GM12878 (cell line): ENCODE measurements at regions not wholly inside any gene's neighbourhood (a gene's known extent, or its start where the extent isn't known, plus 50 kb on each side); places are given as distances from the start of the nearest gene placed in this dataset.

Experiments
- ATAC-seq: fragments of 200-7000 bp; cut with Tn5 transposase; 3 replicates; pipeline ENCODE4 v1.9.1; 2020; ENCODE audit warnings: mild to moderate bottlenecking, moderate library complexity
- BruUV-seq: library from RNA; stranded (reverse); fragments of 400-500 nt; replicated peaks from 2 replicates; lab custom pipeline; 2021; lab: Mats Ljungman, UMichigan
- CTCF ChIA-PET: fragments of 300-600 bp; sonication (Branson Sonifier 250); formaldehyde crosslinking; extraction: SDS; loops from one replicate; lab custom pipeline; 2021; ENCODE audit warnings: inconsistent platforms; lab: Yijun Ruan, JAX
- POLR2A ChIA-PET: fragments of 350-600 bp; formaldehyde crosslinking; extraction: SDS; loops from one replicate; lab custom pipeline; 2021; ENCODE audit warnings: inconsistent platforms; lab: Charles Lee
- RAD21 ChIA-PET: fragments of 300-600 bp; sonication (Branson Sonifier 250); formaldehyde crosslinking; loops from one replicate; lab custom pipeline; 2023; ENCODE audit warnings: antibody characterized with exemption; ENCODE audit not compliant: unreplicated experiment; lab: Charles Lee
- SMC1A ChIA-PET: fragments of 300-600 bp; sonication (Branson Sonifier 250); formaldehyde crosslinking; loops from one replicate; lab custom pipeline; 2023; ENCODE audit not compliant: unreplicated experiment, uncharacterized antibody; lab: Charles Lee
- DNase-seq: peaks from one replicate; pipeline ENCODE4 v3.0.0-alpha.2; 2011; ENCODE audit warnings: low read depth, low spot score
- FAIRE-seq: peaks from 3 replicates; lab custom pipeline; 2011; peaks lifted over from hg19 to GRCh38; lab: Jason Lieb, UNC
- H2AFZ ChIP-seq: 2 replicates; pipeline ENCODE4 v1.6.0; 2011; ENCODE audit warnings: low read depth, low read length, control low read depth; ENCODE audit not compliant: control insufficient read depth
- H3K27ac ChIP-seq: 2 replicates; pipeline ENCODE4 v1.5.1; 2011; ENCODE audit warnings: control low read depth; ENCODE audit not compliant: control insufficient read depth, insufficient read depth
- H3K27me3 ChIP-seq, 2 experiments: replicated peaks in 1 of 2; 2 replicates each; pipeline versions ENCODE4 v1.6.0 to v1.6.1; 2011; ENCODE audit warnings: low read length in 1 of 2; ENCODE audit not compliant: control insufficient read depth in 2 of 2, insufficient read depth in 2 of 2
- H3K36me3 ChIP-seq, 2 experiments: 2 replicates each; pipeline ENCODE4 v1.5.1; 2011; ENCODE audit warnings: low read length in 1 of 2; ENCODE audit not compliant: control insufficient read depth in 2 of 2, insufficient read depth in 2 of 2
- H3K4me1 ChIP-seq: 2 replicates; pipeline ENCODE4 v1.6.1; 2011; ENCODE audit warnings: mild to moderate bottlenecking, low read length, moderate library complexity, mixed read lengths; ENCODE audit not compliant: control insufficient read depth, insufficient read depth
- H3K4me2 ChIP-seq: 2 replicates; pipeline ENCODE4 v1.6.0; 2011; ENCODE audit warnings: control low read depth; ENCODE audit not compliant: control insufficient read depth, insufficient read depth
- H3K4me3 ChIP-seq: fragments of 200-600 bp; sonication (generic); 2 replicates; pipeline ENCODE4 v1.5.1; 2016
- H3K79me2 ChIP-seq: 2 replicates; pipeline ENCODE4 v1.6.0; 2011; ENCODE audit warnings: low read length; ENCODE audit not compliant: control insufficient read depth, insufficient read depth
- H3K9ac ChIP-seq: 2 replicates; pipeline ENCODE4 v1.8.0; 2011; ENCODE audit warnings: low read length, control low read depth, mixed read lengths; ENCODE audit not compliant: control insufficient read depth, insufficient read depth
- H3K9me3 ChIP-seq: replicated peaks from 3 replicates; pipeline ENCODE4 v1.5.1; 2011; ENCODE audit warnings: mild to moderate bottlenecking, low read length; ENCODE audit not compliant: control insufficient read depth, insufficient read depth
- H4K20me1 ChIP-seq: 2 replicates; pipeline ENCODE4 v1.6.0; 2011; ENCODE audit not compliant: control insufficient read depth, insufficient read depth
- CBX3 ChIP-seq: fragments of 200-600 bp; sonication (generic); IDR thresholded peaks from 2 replicates; pipeline ENCODE4 v1.6.1; 2016; ENCODE audit warnings: low read depth, borderline replicate concordance
- CREM ChIP-seq: IDR thresholded peaks from 2 replicates; pipeline ENCODE4 v1.6.1; 2014; ENCODE audit warnings: antibody characterized with exemption, low read depth
- FOXM1 ChIP-seq: IDR thresholded peaks from 2 replicates; pipeline ENCODE4 v1.6.1; 2012; ENCODE audit warnings: low read depth, mild to moderate bottlenecking, inconsistent platforms, low read length, moderate library complexity
- GABPA ChIP-seq: IDR thresholded peaks from 2 replicates; pipeline ENCODE4 v1.6.1; 2014; ENCODE audit warnings: antibody characterized with exemption, low read depth, mild to moderate bottlenecking, inconsistent platforms
- JUNB ChIP-seq: IDR thresholded peaks from 2 replicates; pipeline ENCODE4 v1.6.1; 2016; ENCODE audit warnings: antibody characterized with exemption, mild to moderate bottlenecking
- NFXL1 ChIP-seq: fragments of 450-650 bp; IDR thresholded peaks from 2 replicates; pipeline ENCODE4 v1.6.1; 2017; ENCODE audit warnings: antibody characterized with exemption, mild to moderate bottlenecking, borderline replicate concordance
- NR2C2 ChIP-seq: IDR thresholded peaks from 2 replicates; pipeline ENCODE4 v1.6.1; 2011; ENCODE audit warnings: borderline replicate concordance, low read depth; ENCODE audit not compliant: control insufficient read depth, insufficient read length
- RB1 ChIP-seq: fragments of 450-650 bp; formaldehyde crosslinking; IDR thresholded peaks from 2 replicates; pipeline ENCODE4 v1.6.1; 2017; ENCODE audit warnings: mild to moderate bottlenecking, borderline replicate concordance
- RFX5 ChIP-seq: IDR thresholded peaks from 2 replicates; pipeline ENCODE4 v1.6.1; 2011; ENCODE audit warnings: low read depth, low read length, improper control_type of control experiment
- SMARCA5 ChIP-seq: fragments of 450-650 bp; IDR thresholded peaks from 2 replicates; pipeline ENCODE4 v1.6.1; 2017; ENCODE audit warnings: mild to moderate bottlenecking
- WGBS: methylation state at CpG from one replicate; pipeline ENCODE4 v1.1.6; 2016; ENCODE audit warnings: low lambda C conversion rate; ENCODE audit not compliant: insufficient replicate concordance, insufficient coverage; ENCODE audit errors: missing lambda C conversion rate; 5-methylcytosine and 5-hydroxymethylcytosine counted together
- in situ Hi-C: fragments of 300-500 bp; cut with MboI; formaldehyde crosslinking; loops from 9 replicates; pipeline ENCODE4 v1.14.3; 2018; ENCODE audit warnings: mixed read lengths
- intact Hi-C: fragments of 100-400 bp; cut with micrococcal nuclease; formaldehyde crosslinking; loops from one replicate; pipeline ENCODE4 v1.14.2; 2022; ENCODE audit not compliant: unreplicated experiment
- TF ChIP-seq, protein P1 (sequence below): IDR thresholded peaks from 2 replicates; pipeline ENCODE4 v1.6.1; 2012; ENCODE audit warnings: low read length, inconsistent platforms
- TF ChIP-seq, protein P2 (sequence below): fragments of 450-650 bp; IDR thresholded peaks from 2 replicates; pipeline ENCODE4 v1.6.1; 2016; ENCODE audit warnings: mild to moderate bottlenecking
- TF ChIP-seq, protein P3 (sequence below): IDR thresholded peaks from 2 replicates; pipeline ENCODE4 v1.6.1; 2011; ENCODE audit warnings: low read depth, low read length, improper control_type of control experiment, borderline replicate concordance

DNA sequence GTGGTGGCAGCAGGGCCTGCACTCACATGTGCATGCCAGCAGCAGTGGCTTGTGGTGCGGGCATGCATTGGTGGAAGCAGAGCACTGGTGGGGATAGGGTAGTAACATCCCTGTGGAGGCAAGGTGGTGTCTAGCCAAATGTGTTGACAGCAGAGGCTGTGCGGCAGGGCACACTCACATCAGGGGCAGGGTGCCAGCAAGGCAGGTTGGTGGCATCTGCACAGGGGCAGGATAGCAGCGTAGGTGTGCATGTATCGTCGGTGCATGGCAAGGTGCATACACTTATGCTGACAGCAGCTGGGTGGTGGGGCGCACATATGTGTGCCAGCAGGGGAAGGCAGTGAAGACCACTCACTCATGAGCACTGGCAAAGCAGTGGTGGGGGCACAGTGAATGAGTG is 211.5 kb upstream of the CSNK1A1L start (continued):
- TF ChIP-seq CREM: no peak

DNA sequence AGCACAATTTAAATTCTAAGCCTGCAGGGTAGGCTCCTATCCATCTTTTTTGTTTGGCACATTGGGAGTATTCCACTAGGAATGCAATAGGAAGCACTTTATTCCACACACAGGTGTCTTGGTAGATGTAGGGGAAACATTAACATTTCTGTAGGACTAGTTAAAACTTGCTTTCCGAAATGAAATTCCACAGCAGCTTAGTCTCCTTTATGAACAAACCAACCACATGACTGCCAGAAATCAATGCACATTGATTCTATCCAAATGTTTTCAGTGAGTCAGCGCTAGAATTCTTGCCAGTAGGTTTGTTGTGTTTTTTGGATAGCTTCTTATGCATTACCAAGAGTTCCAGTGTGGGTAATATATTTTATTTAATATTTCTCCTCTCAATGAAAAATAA is 207.9 kb upstream of the CSNK1A1L start:
- Histone ChIP-seq H3K27me3 (no peaks in the 10 kb centered on the region), H3K4me2 (no peak overlapping the region), H2AFZ (no peak overlapping the region), H3K4me3 (no peak overlapping the region), H3K9ac (no peak overlapping the region), H3K27ac (no peak overlapping the region), H3K79me2 (no peaks in the 10 kb centered on the region), H3K4me1 (no peaks in the 10 kb centered on the region), H4K20me1 (no peaks in the 10 kb centered on the region), H3K9me3 (no peaks in the 10 kb centered on the region), H3K36me3 (no peaks in the 10 kb centered on the region)
- WGBS: 26% methylated on average over 2 of the region's 2 CpGs
- in situ Hi-C loops (no loop called here), intact Hi-C loops (no loop called here)
- ChIA-PET RAD21 (no interaction called here), CTCF (interaction anchor here (1.0 kb wide), 1 partner anchor 8 kb away, joined by 8 read pairs; no protein-coding TSS in a partner anchor), SMC1A (interaction anchor here (1.0 kb wide), 1 partner anchor 17 kb away, joined by 3 read pairs; no protein-coding TSS in a partner anchor), POLR2A (no interaction called here)
- BruUV-seq: no TSS peak
- DNase-seq (no peak), ATAC-seq (no peak), FAIRE-seq (no peak)
- no peak for TF ChIP-seq RFX5
- TF ChIP-seq NR2C2: no peak
- TF ChIP-seq FOXM1: no peak
- TF ChIP-seq, protein P1, sequence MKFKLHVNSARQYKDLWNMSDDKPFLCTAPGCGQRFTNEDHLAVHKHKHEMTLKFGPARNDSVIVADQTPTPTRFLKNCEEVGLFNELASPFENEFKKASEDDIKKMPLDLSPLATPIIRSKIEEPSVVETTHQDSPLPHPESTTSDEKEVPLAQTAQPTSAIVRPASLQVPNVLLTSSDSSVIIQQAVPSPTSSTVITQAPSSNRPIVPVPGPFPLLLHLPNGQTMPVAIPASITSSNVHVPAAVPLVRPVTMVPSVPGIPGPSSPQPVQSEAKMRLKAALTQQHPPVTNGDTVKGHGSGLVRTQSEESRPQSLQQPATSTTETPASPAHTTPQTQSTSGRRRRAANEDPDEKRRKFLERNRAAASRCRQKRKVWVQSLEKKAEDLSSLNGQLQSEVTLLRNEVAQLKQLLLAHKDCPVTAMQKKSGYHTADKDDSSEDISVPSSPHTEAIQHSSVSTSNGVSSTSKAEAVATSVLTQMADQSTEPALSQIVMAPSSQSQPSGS: no peak
- no peak for TF ChIP-seq NFXL1
- TF ChIP-seq SMARCA5: no peak
- TF ChIP-seq, protein P2, sequence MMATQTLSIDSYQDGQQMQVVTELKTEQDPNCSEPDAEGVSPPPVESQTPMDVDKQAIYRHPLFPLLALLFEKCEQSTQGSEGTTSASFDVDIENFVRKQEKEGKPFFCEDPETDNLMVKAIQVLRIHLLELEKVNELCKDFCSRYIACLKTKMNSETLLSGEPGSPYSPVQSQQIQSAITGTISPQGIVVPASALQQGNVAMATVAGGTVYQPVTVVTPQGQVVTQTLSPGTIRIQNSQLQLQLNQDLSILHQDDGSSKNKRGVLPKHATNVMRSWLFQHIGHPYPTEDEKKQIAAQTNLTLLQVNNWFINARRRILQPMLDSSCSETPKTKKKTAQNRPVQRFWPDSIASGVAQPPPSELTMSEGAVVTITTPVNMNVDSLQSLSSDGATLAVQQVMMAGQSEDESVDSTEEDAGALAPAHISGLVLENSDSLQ: no peak
- TF ChIP-seq CBX3: no peak
- TF ChIP-seq GABPA: no peak
- TF ChIP-seq RB1: no peak
- TF ChIP-seq, protein P3, sequence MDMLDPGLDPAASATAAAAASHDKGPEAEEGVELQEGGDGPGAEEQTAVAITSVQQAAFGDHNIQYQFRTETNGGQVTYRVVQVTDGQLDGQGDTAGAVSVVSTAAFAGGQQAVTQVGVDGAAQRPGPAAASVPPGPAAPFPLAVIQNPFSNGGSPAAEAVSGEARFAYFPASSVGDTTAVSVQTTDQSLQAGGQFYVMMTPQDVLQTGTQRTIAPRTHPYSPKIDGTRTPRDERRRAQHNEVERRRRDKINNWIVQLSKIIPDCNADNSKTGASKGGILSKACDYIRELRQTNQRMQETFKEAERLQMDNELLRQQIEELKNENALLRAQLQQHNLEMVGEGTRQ: no peak
- no peak for TF ChIP-seq JUNB
